ENCODE measurements at regions not wholly inside any gene's neighbourhood (a gene's known extent, or its start where the extent isn't known, plus 50 kb on each side); places are given as distances from the start of the nearest gene placed in this dataset.
A peak's percentile ranks its signal among the peaks of the same experiment; 100 is the strongest.

GRCh38 chr10:78316451-78316931 lies 282.8 kb downstream of the RPS24 start:
- intact Hi-C loops (cut with DNase I) = no loop called here
- peak overlapping the region in 2 of 5 donors; percentile 11 to 41 for H3K27ac ChIP-seq

GRCh38 chr10:78318305-78318704 lies 284.6 kb downstream of the RPS24 start:
- no peak overlapping the region for H3K27ac ChIP-seq
- peaks cover 0 to 6% of the 10 kb centered on the region in 2 donors for H3K4me1 ChIP-seq (replicated peaks in 1 of 2)
- H3K4me3 ChIP-seq = no peak overlapping the region
- no peak for TF ChIP-seq POLR2A (IDR thresholded peaks at IDR 0.05)
- TF ChIP-seq CTCF (IDR thresholded peaks at IDR 0.05) = no peak
- WGBS, 4 donors = 88 to 100% (median 100%) methylated on average over 1 of the region's 1 CpG
- H3K9me3 ChIP-seq (replicated peaks in 1 of 3) = no peaks in the 10 kb centered on the region
- H3K36me3 ChIP-seq (replicated peaks in 1 of 2) = no peaks in the 10 kb centered on the region
- no peaks in the 10 kb centered on the region for H3K27me3 ChIP-seq
- DNase-seq = no peak
- intact Hi-C loops (cut with DNase I) = no loop called here

More at GRCh38 chr10:78316451-78316931, 282.8 kb downstream of the RPS24 start:
- H3K4me1 ChIP-seq (replicated peaks in 1 of 2) = peaks cover 0 to 6% of the 10 kb centered on the region in 2 donors
- H3K27me3 ChIP-seq = no peaks in the 10 kb centered on the region
- TF ChIP-seq POLR2A (IDR thresholded peaks at IDR 0.05) (no peak), CTCF (IDR thresholded peaks at IDR 0.05) (no peak)
- peak in 5 of 7 donors; percentile 11 to 51 (median 18) for DNase-seq
- no peak overlapping the region for H3K4me3 ChIP-seq
- no peaks in the 10 kb centered on the region for H3K9me3 ChIP-seq (replicated peaks in 1 of 3)
- 28 to 88% (median 47%) methylated on average over 1 of the region's 1 CpG for WGBS, 4 donors
- no peaks in the 10 kb centered on the region for H3K36me3 ChIP-seq (replicated peaks in 1 of 2)

GRCh38 chr10:78319371-78319770 lies 285.7 kb downstream of the RPS24 start:
- Histone ChIP-seq H3K4me1 (replicated peaks in 1 of 2) (peaks cover 0 to 6% of the 10 kb centered on the region in 2 donors), H3K4me3 (no peak overlapping the region), H3K36me3 (replicated peaks in 1 of 2) (no peaks in the 10 kb centered on the region), H3K27ac (no peak overlapping the region), H3K9me3 (replicated peaks in 1 of 3) (no peaks in the 10 kb centered on the region), H3K27me3 (no peaks in the 10 kb centered on the region)
- 79 to 93% (median 89%) methylated on average over 7 of the region's 7 CpGs for WGBS, 4 donors
- intact Hi-C loops (cut with DNase I) = no loop called here
- TF ChIP-seq POLR2A (IDR thresholded peaks at IDR 0.05) = no peak
- TF ChIP-seq CTCF (IDR thresholded peaks at IDR 0.05) = no peak
- DNase-seq = peak in 2 of 7 donors; percentile 13 to 77

- WGBS, 4 donors = 90 to 100% (median 93%) methylated on average over 2 of the region's 2 CpGs
- DNase-seq = peak in 1 of 7 donors; percentile 7
- intact Hi-C loops (cut with DNase I) = no loop called here
- Histone ChIP-seq H3K4me1 (replicated peaks in 1 of 2) (peaks cover 0 to 6% of the 10 kb centered on the region in 2 donors), H3K36me3 (replicated peaks in 1 of 2) (no peaks in the 10 kb centered on the region), H3K4me3 (no peak overlapping the region), H3K27me3 (no peaks in the 10 kb centered on the region), H3K9me3 (replicated peaks in 1 of 3) (no peaks in the 10 kb centered on the region), H3K27ac (no peak overlapping the region)
- no peak for TF ChIP-seq POLR2A (IDR thresholded peaks at IDR 0.05)
- no peak for TF ChIP-seq CTCF (IDR thresholded peaks at IDR 0.05)
These were observed 286.2 kb downstream of the RPS24 start for GRCh38 chr10:78319841-78320240.
